Neuron (in vitro differentiated cells): ENCODE measurements at regions not wholly inside any gene's neighbourhood (a gene's known extent, or its start where the extent isn't known, plus 50 kb on each side); places are given as distances from the start of the nearest gene placed in this dataset.

Experiments used
- H2AFZ ChIP-seq: one replicate; pipeline ENCODE4 v1.6.1; 2013; ENCODE audit warnings: low read depth, mild to moderate bottlenecking, inconsistent platforms, low read length, moderate library complexity
- H3K27me3 ChIP-seq: one replicate; pipeline ENCODE4 v1.6.1; 2013; ENCODE audit warnings: low read length; ENCODE audit not compliant: insufficient read depth
- H3K36me3 ChIP-seq: one replicate; pipeline ENCODE4 v1.6.1; 2013; ENCODE audit warnings: low read length; ENCODE audit not compliant: insufficient read depth
- H3K4me1 ChIP-seq: one replicate; pipeline ENCODE4 v1.6.1; 2013; ENCODE audit warnings: low read length; ENCODE audit not compliant: insufficient read depth
- H3K4me3 ChIP-seq: 2 replicates; pipeline ENCODE4 v1.5.1; 2013; ENCODE audit warnings: mild to moderate bottlenecking, low read length, moderate library complexity
- H3K9me3 ChIP-seq: one replicate; pipeline ENCODE4 v1.6.1; 2013; ENCODE audit warnings: low read length

- Histone ChIP-seq H3K27me3 (no peaks in the 10 kb centered on the region), H3K9me3 (no peaks in the 10 kb centered on the region), H2AFZ (no peak overlapping the region), H3K4me1 (no peaks in the 10 kb centered on the region), H3K4me3 (no peak overlapping the region), H3K36me3 (no peaks in the 10 kb centered on the region)
Measured at GRCh38 chr5:158165647-158166046, 306.7 kb upstream of the CLINT1 start.

DNA sequence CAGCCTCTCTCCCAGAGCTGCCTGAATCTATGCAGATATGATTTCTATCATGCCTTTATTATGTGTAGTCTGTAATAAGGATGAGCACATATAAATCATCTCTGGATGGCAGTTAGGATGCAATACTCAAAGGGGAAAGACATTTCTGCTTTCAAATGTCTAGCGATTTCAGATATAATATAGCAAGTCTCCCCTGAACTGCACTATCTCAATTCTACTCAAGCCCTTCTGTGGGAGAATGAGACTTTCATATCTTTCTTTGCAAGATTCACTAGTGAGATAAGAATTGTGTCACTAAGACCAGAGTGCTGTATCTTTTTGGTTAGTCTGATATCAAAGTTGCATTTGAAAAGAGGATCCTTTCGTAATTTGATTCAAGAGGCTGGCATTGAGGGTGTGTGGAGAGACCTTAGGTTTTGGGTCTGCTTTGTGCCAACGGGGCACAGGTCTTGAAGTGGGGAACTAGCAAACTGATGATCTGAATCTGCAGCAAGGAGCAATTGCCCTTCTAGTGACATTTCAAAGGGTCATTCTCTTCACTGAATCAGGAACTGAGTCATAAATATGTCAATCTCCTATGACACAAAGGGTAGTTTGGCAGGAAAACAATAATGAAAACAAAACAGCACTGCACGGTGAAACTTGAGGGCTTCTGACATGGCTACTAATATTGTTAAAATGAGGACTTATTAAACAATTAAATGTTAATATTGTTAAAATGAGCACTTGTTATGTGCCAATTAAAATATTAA is 305.5 kb upstream of the CLINT1 start:
- H3K4me3 ChIP-seq = no peak overlapping the region
- no peaks in the 10 kb centered on the region for H3K27me3 ChIP-seq
- no peaks in the 10 kb centered on the region for H3K4me1 ChIP-seq
- no peaks in the 10 kb centered on the region for H3K36me3 ChIP-seq
- no peaks in the 10 kb centered on the region for H3K9me3 ChIP-seq
- no peak overlapping the region for H2AFZ ChIP-seq

GRCh38 chr5:158163451-158164295 is 304.7 kb upstream of the CLINT1 start:
- Histone ChIP-seq H3K4me1 (no peaks in the 10 kb centered on the region), H3K36me3 (no peaks in the 10 kb centered on the region), H3K27me3 (no peaks in the 10 kb centered on the region), H3K9me3 (no peaks in the 10 kb centered on the region), H3K4me3 (no peak overlapping the region), H2AFZ (no peak overlapping the region)

- Histone ChIP-seq H2AFZ (no peak overlapping the region), H3K9me3 (no peaks in the 10 kb centered on the region), H3K4me1 (no peaks in the 10 kb centered on the region), H3K27me3 (no peaks in the 10 kb centered on the region), H3K4me3 (no peak overlapping the region), H3K36me3 (no peaks in the 10 kb centered on the region)
Measured at GRCh38 chr5:158162479-158163034, 303.6 kb upstream of the CLINT1 start.

GRCh38 chr5:158162026-158162425 is 303.1 kb upstream of the CLINT1 start:
- Histone ChIP-seq H2AFZ (no peak overlapping the region), H3K9me3 (no peaks in the 10 kb centered on the region), H3K36me3 (no peaks in the 10 kb centered on the region), H3K4me1 (no peaks in the 10 kb centered on the region), H3K27me3 (no peaks in the 10 kb centered on the region), H3K4me3 (no peak overlapping the region)

- no peak overlapping the region for H2AFZ ChIP-seq
- no peak overlapping the region for H3K4me3 ChIP-seq
- H3K27me3 ChIP-seq = no peaks in the 10 kb centered on the region
- no peaks in the 10 kb centered on the region for H3K9me3 ChIP-seq
- H3K4me1 ChIP-seq = no peaks in the 10 kb centered on the region
- no peaks in the 10 kb centered on the region for H3K36me3 ChIP-seq
Measured at GRCh38 chr5:158159621-158160020, 300.7 kb upstream of the CLINT1 start.

- no peaks in the 10 kb centered on the region for H3K4me1 ChIP-seq
- no peaks in the 10 kb centered on the region for H3K36me3 ChIP-seq
- H3K27me3 ChIP-seq = no peaks in the 10 kb centered on the region
- no peaks in the 10 kb centered on the region for H3K9me3 ChIP-seq
- H3K4me3 ChIP-seq = no peak overlapping the region
- H2AFZ ChIP-seq = no peak overlapping the region
Measured at GRCh38 chr5:158155811-158156505, 297.0 kb upstream of the CLINT1 start.

- Histone ChIP-seq H3K27me3 (no peaks in the 10 kb centered on the region), H2AFZ (no peak overlapping the region), H3K9me3 (no peaks in the 10 kb centered on the region), H3K36me3 (no peaks in the 10 kb centered on the region), H3K4me3 (no peak overlapping the region), H3K4me1 (no peaks in the 10 kb centered on the region)
Measured at GRCh38 chr5:158155067-158155466, 296.1 kb upstream of the CLINT1 start.

GRCh38 chr5:158154226-158155005 is 295.5 kb upstream of the CLINT1 start:
- H2AFZ ChIP-seq = no peak overlapping the region
- no peaks in the 10 kb centered on the region for H3K9me3 ChIP-seq
- no peaks in the 10 kb centered on the region for H3K36me3 ChIP-seq
- H3K4me3 ChIP-seq = no peak overlapping the region
- H3K4me1 ChIP-seq = no peaks in the 10 kb centered on the region
- no peaks in the 10 kb centered on the region for H3K27me3 ChIP-seq

GRCh38 chr5:158153508-158153907 is 294.6 kb upstream of the CLINT1 start:
- Histone ChIP-seq H3K4me3 (no peak overlapping the region), H3K36me3 (no peaks in the 10 kb centered on the region), H3K9me3 (no peaks in the 10 kb centered on the region)

DNA sequence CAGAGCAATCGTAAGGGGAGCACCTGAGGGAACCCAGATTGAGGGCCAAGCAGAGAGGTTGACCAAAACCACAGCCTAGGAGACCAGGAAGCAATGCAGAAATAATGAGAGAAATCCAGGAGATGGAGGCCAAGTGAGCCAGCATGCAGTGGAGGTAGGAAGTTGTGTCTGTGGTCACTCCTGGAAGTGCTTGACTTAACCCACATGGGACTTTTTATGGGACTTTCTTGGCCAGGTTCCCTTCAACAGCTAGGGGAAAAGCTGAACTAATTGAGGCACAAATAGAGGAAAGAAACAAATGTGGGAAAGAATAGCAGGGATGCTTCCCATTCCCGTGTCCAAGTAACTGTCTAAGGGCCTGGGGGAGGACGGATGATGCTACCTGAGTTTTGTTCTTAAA is 293.2 kb upstream of the CLINT1 start:
- no peaks in the 10 kb centered on the region for H3K27me3 ChIP-seq
- no peak overlapping the region for H2AFZ ChIP-seq
- H3K4me3 ChIP-seq = no peak overlapping the region
- H3K9me3 ChIP-seq = no peaks in the 10 kb centered on the region
- H3K4me1 ChIP-seq = no peaks in the 10 kb centered on the region
- H3K36me3 ChIP-seq = no peaks in the 10 kb centered on the region

More at GRCh38 chr5:158153508-158153907, 294.6 kb upstream of the CLINT1 start:
- H2AFZ ChIP-seq = no peak overlapping the region
- no peaks in the 10 kb centered on the region for H3K4me1 ChIP-seq
- H3K27me3 ChIP-seq = no peaks in the 10 kb centered on the region

- H3K4me3 ChIP-seq = no peak overlapping the region
- no peaks in the 10 kb centered on the region for H3K9me3 ChIP-seq
- H3K36me3 ChIP-seq = no peaks in the 10 kb centered on the region
- no peaks in the 10 kb centered on the region for H3K27me3 ChIP-seq
- no peaks in the 10 kb centered on the region for H3K4me1 ChIP-seq
- H2AFZ ChIP-seq = no peak overlapping the region
Measured at GRCh38 chr5:158147227-158147626, 288.3 kb upstream of the CLINT1 start.
